PFSK-1 (cell line): ENCODE measurements at regions not wholly inside any gene's neighbourhood (a gene's known extent, or its start where the extent isn't known, plus 50 kb on each side); places are given as distances from the start of the nearest gene placed in this dataset.

Experiments used
- FOXP2 ChIP-seq: optimal IDR thresholded peaks from 2 replicates; pipeline ENCODE3; 2011; ENCODE audit warnings: borderline replicate concordance, control low read depth, inconsistent platforms; ENCODE audit not compliant: insufficient read depth; ENCODE audit errors: extremely low read length, extremely low read depth
- POLR2AphosphoS5 ChIP-seq: IDR thresholded peaks from 2 replicates; pipeline ENCODE4 v1.6.1; 2012; ENCODE audit warnings: low read depth, mild to moderate bottlenecking, control low read depth, low read length, moderate library complexity
- SIN3A ChIP-seq: IDR thresholded peaks from 2 replicates; pipeline ENCODE4 v1.6.1; 2012; ENCODE audit warnings: mild to moderate bottlenecking, low read length, moderate library complexity, borderline replicate concordance; ENCODE audit not compliant: insufficient read depth
- TAF1 ChIP-seq: IDR thresholded peaks from 2 replicates; pipeline ENCODE4 v1.6.1; 2012; ENCODE audit warnings: low read length, control low read depth, borderline replicate concordance; ENCODE audit not compliant: insufficient read depth
- TF ChIP-seq, protein P1 (sequence below), 2 experiments: IDR thresholded peaks; 2 replicates each; pipeline versions ENCODE4 v1.6.1 to v1.8.0; 2011 to 2012; ENCODE audit warnings: low read depth in 2 of 2, low read length in 2 of 2, control low read depth in 1 of 2, inconsistent platforms in 1 of 2, mild to moderate bottlenecking in 1 of 2, moderate library complexity in 1 of 2; ENCODE audit not compliant: insufficient read depth in 1 of 2

DNA sequence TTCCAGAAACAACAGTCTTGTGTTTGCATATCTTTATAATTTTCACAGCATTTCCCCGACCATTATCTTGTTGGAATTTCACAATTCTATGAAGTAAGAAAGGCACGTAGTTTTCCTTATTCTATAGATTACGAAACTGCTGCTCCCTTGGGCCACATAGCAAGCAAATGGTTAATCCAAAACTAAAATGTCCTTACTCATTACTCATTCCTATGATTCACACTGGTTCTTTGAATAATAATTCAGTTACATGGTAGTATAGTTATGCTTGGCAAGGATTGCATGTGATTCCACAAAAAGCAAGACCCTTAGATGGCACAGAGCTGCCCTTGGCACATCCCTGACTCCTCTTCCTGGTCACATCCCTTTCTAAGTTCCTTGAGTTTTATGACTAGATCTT is 51.2 kb downstream of the OR13H1 start:
- TF ChIP-seq TAF1: no peak
- TF ChIP-seq FOXP2: no peak
- no peak for TF ChIP-seq POLR2AphosphoS5
- TF ChIP-seq, protein P1, sequence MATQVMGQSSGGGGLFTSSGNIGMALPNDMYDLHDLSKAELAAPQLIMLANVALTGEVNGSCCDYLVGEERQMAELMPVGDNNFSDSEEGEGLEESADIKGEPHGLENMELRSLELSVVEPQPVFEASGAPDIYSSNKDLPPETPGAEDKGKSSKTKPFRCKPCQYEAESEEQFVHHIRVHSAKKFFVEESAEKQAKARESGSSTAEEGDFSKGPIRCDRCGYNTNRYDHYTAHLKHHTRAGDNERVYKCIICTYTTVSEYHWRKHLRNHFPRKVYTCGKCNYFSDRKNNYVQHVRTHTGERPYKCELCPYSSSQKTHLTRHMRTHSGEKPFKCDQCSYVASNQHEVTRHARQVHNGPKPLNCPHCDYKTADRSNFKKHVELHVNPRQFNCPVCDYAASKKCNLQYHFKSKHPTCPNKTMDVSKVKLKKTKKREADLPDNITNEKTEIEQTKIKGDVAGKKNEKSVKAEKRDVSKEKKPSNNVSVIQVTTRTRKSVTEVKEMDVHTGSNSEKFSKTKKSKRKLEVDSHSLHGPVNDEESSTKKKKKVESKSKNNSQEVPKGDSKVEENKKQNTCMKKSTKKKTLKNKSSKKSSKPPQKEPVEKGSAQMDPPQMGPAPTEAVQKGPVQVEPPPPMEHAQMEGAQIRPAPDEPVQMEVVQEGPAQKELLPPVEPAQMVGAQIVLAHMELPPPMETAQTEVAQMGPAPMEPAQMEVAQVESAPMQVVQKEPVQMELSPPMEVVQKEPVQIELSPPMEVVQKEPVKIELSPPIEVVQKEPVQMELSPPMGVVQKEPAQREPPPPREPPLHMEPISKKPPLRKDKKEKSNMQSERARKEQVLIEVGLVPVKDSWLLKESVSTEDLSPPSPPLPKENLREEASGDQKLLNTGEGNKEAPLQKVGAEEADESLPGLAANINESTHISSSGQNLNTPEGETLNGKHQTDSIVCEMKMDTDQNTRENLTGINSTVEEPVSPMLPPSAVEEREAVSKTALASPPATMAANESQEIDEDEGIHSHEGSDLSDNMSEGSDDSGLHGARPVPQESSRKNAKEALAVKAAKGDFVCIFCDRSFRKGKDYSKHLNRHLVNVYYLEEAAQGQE (IDR thresholded peaks at IDR 0.05; ENCODE audit: insufficient read depth in 1 of 2, low read depth in 2 of 2, low read length in 2 of 2): no peak
- no peak for TF ChIP-seq SIN3A

DNA sequence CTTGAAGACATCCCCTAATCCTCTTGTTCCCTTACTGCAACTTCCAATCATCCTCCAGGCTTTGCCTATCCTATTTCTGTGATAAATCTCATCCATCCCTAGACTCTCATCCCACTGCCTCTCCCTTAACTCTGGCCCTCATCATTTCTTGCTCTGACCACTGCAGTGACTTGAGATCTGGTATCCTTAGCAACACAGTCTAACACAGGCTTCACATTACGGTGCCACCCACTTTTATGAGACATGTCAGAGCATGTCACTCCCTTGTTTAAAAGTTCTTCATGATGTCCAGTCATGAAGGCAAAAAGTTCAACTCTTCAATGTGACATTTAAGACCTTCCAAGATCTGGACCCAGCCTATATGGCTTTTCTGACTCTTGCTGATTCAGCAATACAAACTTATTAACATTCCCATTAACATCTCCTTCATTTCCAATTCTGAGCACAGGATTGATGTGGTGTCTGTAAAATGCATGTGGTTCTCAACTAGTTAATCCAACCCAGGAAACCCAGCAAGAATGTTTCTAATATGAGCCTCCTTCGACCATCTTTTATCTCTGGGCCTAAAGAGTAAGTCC is 64.0 kb downstream of the OR13H1 start:
- TF ChIP-seq FOXP2 (no peak), POLR2AphosphoS5 (no peak), TAF1 (no peak), SIN3A (no peak)
- TF ChIP-seq, protein P1 (IDR thresholded peaks at IDR 0.05; ENCODE audit: insufficient read depth in 1 of 2, low read depth in 2 of 2, low read length in 2 of 2): no peak

DNA sequence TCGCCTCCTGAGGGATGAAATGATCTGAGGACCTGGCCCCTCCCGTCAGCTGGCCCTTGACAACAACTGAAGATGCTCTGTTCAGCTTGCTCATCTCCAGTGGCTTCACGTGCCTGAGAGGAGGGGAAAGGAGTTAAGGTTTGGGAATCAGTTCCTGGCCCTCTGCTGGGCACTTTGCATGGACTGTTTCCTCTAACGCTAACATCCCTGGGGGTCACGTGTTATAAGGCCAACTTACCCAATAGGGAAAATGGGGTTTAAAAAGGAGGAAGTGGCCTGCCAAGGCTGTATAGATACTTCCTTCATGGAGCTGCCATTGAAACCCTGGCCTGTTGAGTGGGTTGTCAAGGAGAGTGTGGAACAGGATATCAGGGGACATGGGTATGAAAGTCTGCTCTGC is 65.6 kb downstream of the OR13H1 start:
- TF ChIP-seq, protein P1 (IDR thresholded peaks at IDR 0.05; ENCODE audit: insufficient read depth in 1 of 2, low read depth in 2 of 2, low read length in 2 of 2): no peak
- no peak for TF ChIP-seq FOXP2
- TF ChIP-seq TAF1: no peak
- no peak for TF ChIP-seq SIN3A
- no peak for TF ChIP-seq POLR2AphosphoS5

DNA sequence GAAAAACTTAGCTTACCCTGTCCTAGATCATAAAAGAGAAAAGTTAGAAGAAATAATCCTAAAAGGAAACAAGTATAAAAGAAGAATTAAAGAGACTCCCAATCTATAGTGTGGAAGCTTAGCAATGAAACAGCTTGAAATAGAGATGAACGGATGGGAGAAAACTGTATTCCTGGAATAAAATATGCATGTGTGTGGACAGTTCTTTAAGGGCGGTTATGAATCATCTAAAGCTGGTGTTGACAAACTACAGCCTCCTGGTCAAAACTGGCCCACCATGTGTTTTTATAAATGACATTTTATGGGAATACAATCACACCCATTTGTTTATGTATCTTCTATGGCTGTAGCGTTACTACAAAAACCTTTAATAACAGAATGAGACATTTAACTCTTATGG is 69.4 kb downstream of the OR13H1 start:
- TF ChIP-seq, protein P1 (IDR thresholded peaks at IDR 0.05; ENCODE audit: insufficient read depth in 1 of 2, low read depth in 2 of 2, low read length in 2 of 2): no peak
- TF ChIP-seq TAF1 (no peak), SIN3A (no peak), FOXP2 (no peak), POLR2AphosphoS5 (no peak)

DNA sequence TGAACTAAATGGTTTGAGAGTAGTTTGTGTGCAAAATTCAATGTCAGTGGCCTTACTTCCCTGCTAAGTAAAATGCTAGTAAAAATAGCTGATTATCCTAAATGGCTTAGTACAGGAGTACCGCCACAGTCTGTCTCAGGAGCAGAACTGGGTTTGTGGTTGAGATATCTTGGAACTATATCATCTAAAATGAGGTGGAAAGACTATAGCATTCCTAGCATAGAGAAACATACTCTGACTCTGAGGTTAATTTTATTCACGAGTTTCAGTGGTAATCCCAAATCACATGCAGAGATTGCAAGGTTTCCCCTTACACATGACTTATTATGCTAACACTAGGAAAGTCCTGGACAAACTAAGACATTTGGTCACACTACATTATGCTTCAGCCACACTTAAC is 70.4 kb downstream of the OR13H1 start:
- TF ChIP-seq TAF1: no peak
- TF ChIP-seq, protein P1 (IDR thresholded peaks at IDR 0.05; ENCODE audit: insufficient read depth in 1 of 2, low read depth in 2 of 2, low read length in 2 of 2): no peak
- no peak for TF ChIP-seq SIN3A
- TF ChIP-seq FOXP2: no peak
